ENCODE measurements at regions not wholly inside any gene's neighbourhood (a gene's known extent, or its start where the extent isn't known, plus 50 kb on each side); places are given as distances from the start of the nearest gene placed in this dataset.

GRCh38 chr16:14345512-14346115 is 274.5 kb downstream of the MRTFB start:
- intact Hi-C loops (cut with DNase I): no loop called here
- Histone ChIP-seq H3K27me3 (no peaks in the 10 kb centered on the region), H3K9me3 (no peaks in the 10 kb centered on the region), H3K36me3 (no peaks in the 10 kb centered on the region), H3K27ac (no peak overlapping the region), H3K4me1 (no peaks in the 10 kb centered on the region), H3K4me3 (no peak overlapping the region)
- no peak for TF ChIP-seq CTCF (IDR thresholded peaks at IDR 0.05)
- DNase-seq (ENCODE audit: low spot score in 2 of 2): no peak

- no peak overlapping the region for H3K4me3 ChIP-seq
- H3K27me3 ChIP-seq: no peaks in the 10 kb centered on the region
- no peaks in the 10 kb centered on the region for H3K4me1 ChIP-seq
- DNase-seq (ENCODE audit: low spot score in 2 of 2): no peak
- H3K36me3 ChIP-seq: no peaks in the 10 kb centered on the region
- intact Hi-C loops (cut with DNase I): no loop called here
- TF ChIP-seq CTCF (IDR thresholded peaks at IDR 0.05): no peak
- H3K27ac ChIP-seq: no peak overlapping the region
- H3K9me3 ChIP-seq: no peaks in the 10 kb centered on the region
These were observed 273.8 kb downstream of the MRTFB start for GRCh38 chr16:14344945-14345344.

GRCh38 chr16:14344292-14344691 is 273.2 kb downstream of the MRTFB start:
- DNase-seq (ENCODE audit: low spot score in 2 of 2): no peak
- Histone ChIP-seq H3K4me1 (no peaks in the 10 kb centered on the region), H3K36me3 (no peaks in the 10 kb centered on the region), H3K4me3 (no peak overlapping the region), H3K9me3 (no peaks in the 10 kb centered on the region), H3K27me3 (no peaks in the 10 kb centered on the region), H3K27ac (no peak overlapping the region)
- intact Hi-C loops (cut with DNase I): no loop called here
- TF ChIP-seq CTCF (IDR thresholded peaks at IDR 0.05): no peak

- TF ChIP-seq CTCF (IDR thresholded peaks at IDR 0.05): no peak
- Histone ChIP-seq H3K9me3 (no peaks in the 10 kb centered on the region), H3K36me3 (no peaks in the 10 kb centered on the region), H3K27me3 (no peaks in the 10 kb centered on the region), H3K4me1 (no peaks in the 10 kb centered on the region), H3K27ac (no peak overlapping the region), H3K4me3 (no peak overlapping the region)
- no peak for DNase-seq (ENCODE audit: low spot score in 2 of 2)
- intact Hi-C loops (cut with DNase I): no loop called here
These were observed 270.5 kb downstream of the MRTFB start for GRCh38 chr16:14341324-14342225.

- no peak overlapping the region for H3K27ac ChIP-seq
- TF ChIP-seq CTCF (IDR thresholded peaks at IDR 0.05): no peak
- no peak for DNase-seq (ENCODE audit: low spot score in 2 of 2)
- H3K4me3 ChIP-seq: no peak overlapping the region
- no peaks in the 10 kb centered on the region for H3K27me3 ChIP-seq
- H3K4me1 ChIP-seq: no peaks in the 10 kb centered on the region
- no peaks in the 10 kb centered on the region for H3K9me3 ChIP-seq
- no peaks in the 10 kb centered on the region for H3K36me3 ChIP-seq
- intact Hi-C loops (cut with DNase I): no loop called here
These were observed 268.6 kb downstream of the MRTFB start for GRCh38 chr16:14339694-14340093.
